HepG2 (cell line): ENCODE measurements at regions not wholly inside any gene's neighbourhood (a gene's known extent, or its start where the extent isn't known, plus 50 kb on each side); places are given as distances from the start of the nearest gene placed in this dataset.

ENCODE experiments used
- ATAC-seq: fragments of 200-7000 bp; cut with Tn5 transposase; 3 replicates; pipeline ENCODE4 v1.9.1; 2020; ENCODE audit warnings: mild to moderate bottlenecking, moderate library complexity
- BruUV-seq: library from RNA; stranded (reverse); fragments of 400-500 nt; replicated peaks from 2 replicates; lab custom pipeline; 2021; lab: Mats Ljungman, UMichigan
- CTCF ChIA-PET: fragments of 300-600 bp; formaldehyde crosslinking; extraction: SDS; loops from one replicate; lab custom pipeline; 2021; ENCODE audit warnings: low total read pairs, inconsistent platforms, low intra/inter-chr PET ratio; lab: Yijun Ruan, JAX
- POLR2A ChIA-PET: fragments of 350-600 bp; sonication (Branson Sonifier 250); formaldehyde crosslinking; loops from one replicate; lab custom pipeline; 2020; ENCODE audit warnings: antibody characterized with exemption, inconsistent platforms; lab: Yijun Ruan, JAX
- DNase-seq: peaks from one replicate; pipeline ENCODE4 v3.0.0-alpha.2; 2015; ENCODE audit warnings: low spot score
- FAIRE-seq: peaks from 3 replicates; lab custom pipeline; 2011; peaks lifted over from hg19 to GRCh38; lab: Jason Lieb, UNC
- H2AFZ ChIP-seq: one replicate; pipeline ENCODE4 v1.6.1; 2011; ENCODE audit warnings: low read length, inconsistent platforms
- H3K27ac ChIP-seq: fragments of 300-600 bp; 3 replicates; pipeline ENCODE4 v1.8.0; 2011; ENCODE audit warnings: mixed run types, mild to moderate bottlenecking, mixed read lengths, low read length, inconsistent platforms; ENCODE audit not compliant: insufficient read depth; ENCODE audit errors: extremely low read length
- H3K27me3 ChIP-seq, 2 experiments: fragments of 200-600 bp in 1 of 2; 2 replicates in 1 of 2; 3 replicates in 1 of 2; pipeline versions ENCODE4 v1.6.0 to v1.8.0; 2011; ENCODE audit warnings: low read length in 2 of 2, mild to moderate bottlenecking in 2 of 2, moderate library complexity in 2 of 2, inconsistent platforms in 1 of 2; ENCODE audit not compliant: insufficient read depth in 2 of 2, control insufficient read depth in 1 of 2
- H3K36me3 ChIP-seq, 2 experiments: fragments of 200-600 bp in 1 of 2; replicated peaks in 1 of 2; 2 replicates in 1 of 2; 3 replicates in 1 of 2; pipeline versions ENCODE4 v1.5.1 to v1.8.0; 2011; ENCODE audit warnings: low read length in 2 of 2, inconsistent platforms in 1 of 2; ENCODE audit not compliant: insufficient read depth in 2 of 2, control insufficient read depth in 1 of 2
- H3K4me1 ChIP-seq: 2 replicates; pipeline ENCODE4 v1.5.1; 2012; ENCODE audit warnings: low read length, inconsistent platforms; ENCODE audit not compliant: insufficient read depth
- H3K4me2 ChIP-seq: 2 replicates; pipeline ENCODE4 v1.6.0; 2011; ENCODE audit warnings: low read depth, low read length, inconsistent platforms
- H3K4me3 ChIP-seq, 3 experiments: fragments of 200-600 bp in 1 of 3; sonication (generic), shearing (Covaris generic) in 1 of 3; replicated peaks in 1 of 3; 2 replicates each; pipeline ENCODE4 v1.5.1; 2011 to 2016; ENCODE audit warnings: low read length in 3 of 3, inconsistent platforms in 2 of 3, low read depth in 2 of 3, mild to moderate bottlenecking in 2 of 3, control low read depth in 1 of 3, mixed read lengths in 1 of 3; ENCODE audit not compliant: insufficient read depth in 1 of 3
- H3K79me2 ChIP-seq: one replicate; pipeline ENCODE4 v1.6.1; 2011; ENCODE audit warnings: low read length, inconsistent platforms; ENCODE audit not compliant: insufficient read depth
- H3K9ac ChIP-seq: 2 replicates; pipeline ENCODE4 v1.6.0; 2011; ENCODE audit warnings: mild to moderate bottlenecking, low read depth, low read length, inconsistent platforms; ENCODE audit not compliant: insufficient read depth
- H3K9me3 ChIP-seq: 2 replicates; pipeline ENCODE4 v1.5.1; 2012; ENCODE audit warnings: mild to moderate bottlenecking, low read length
- H4K20me1 ChIP-seq: 2 replicates; pipeline ENCODE4 v1.6.0; 2011; ENCODE audit warnings: inconsistent platforms, mild to moderate bottlenecking, low read length, moderate library complexity; ENCODE audit not compliant: insufficient read depth
- ERF ChIP-seq: IDR thresholded peaks from 2 replicates; pipeline ENCODE4 v1.6.1; 2018; ENCODE audit warnings: missing biosample characterization, missing genetic modification reagents
- FIP1L1 ChIP-seq: fragments of 200-400 bp; formaldehyde crosslinking; IDR thresholded peaks from 2 replicates; pipeline ENCODE4 v1.6.1; 2018; ENCODE audit warnings: low read depth, mild to moderate bottlenecking, low read length, moderate library complexity, borderline replicate concordance; ENCODE audit not compliant: insufficient read depth
- MAFF ChIP-seq: IDR thresholded peaks from 2 replicates; pipeline ENCODE4 v1.6.1; 2011; ENCODE audit warnings: low read depth, low read length, improper control_type of control experiment
- MAFK ChIP-seq, 2 experiments: IDR thresholded peaks in 1 of 2; conservative IDR thresholded peaks in 1 of 2; 2 replicates each; pipeline ENCODE4 v1.6.1; 2011; ENCODE audit warnings: improper control_type of control experiment in 2 of 2, low read length in 2 of 2
- MIER3 ChIP-seq: IDR thresholded peaks from 2 replicates; pipeline ENCODE4 v1.6.1; 2016; ENCODE audit warnings: missing compliant biosample characterization, borderline replicate concordance
- ONECUT2 ChIP-seq: sonication (generic); formaldehyde crosslinking; IDR thresholded peaks from 2 replicates; pipeline ENCODE4 v1.4.0; 2020; ENCODE audit warnings: missing genetic modification reagents
- SUZ12 ChIP-seq: fragments of 150-350 bp; IDR thresholded peaks from 2 replicates; pipeline ENCODE4 v1.6.1; 2014; ENCODE audit warnings: low read depth, low read length
- ZNF276 ChIP-seq: sonication (generic); formaldehyde crosslinking; IDR thresholded peaks from 2 replicates; pipeline ENCODE4 v1.4.0; 2020; ENCODE audit warnings: mild to moderate bottlenecking, low read depth, missing genetic modification reagents
- ZNF430 ChIP-seq: sonication (generic); formaldehyde crosslinking; IDR thresholded peaks from 2 replicates; pipeline ENCODE4 v1.9.0; 2021; ENCODE audit warnings: mild to moderate bottlenecking, missing genetic modification reagents
- ZNF720 ChIP-seq: sonication (generic); formaldehyde crosslinking; IDR thresholded peaks from 2 replicates; pipeline ENCODE4 v1.4.0; 2020; ENCODE audit warnings: missing genetic modification reagents
- ZSCAN30 ChIP-seq: sonication (generic); formaldehyde crosslinking; IDR thresholded peaks from 2 replicates; pipeline ENCODE4 v1.5.0; 2020; ENCODE audit warnings: mild to moderate bottlenecking, missing genetic modification reagents
- WGBS: methylation state at CpG from one replicate; pipeline ENCODE4 v1.1.6; 2017; ENCODE audit warnings: low lambda C conversion rate; 5-methylcytosine and 5-hydroxymethylcytosine counted together
- in situ Hi-C: cut with HindIII; loops from 2 replicates; pipeline ENCODE4 v1.10.0; 2017; ENCODE audit warnings: low pct_unique_long_range_greater_than_20kb; ENCODE audit not compliant: extremely low pct_ligation_motif_present
- intact Hi-C: fragments of 100-400 bp; cut with micrococcal nuclease; formaldehyde crosslinking; loops from one replicate; pipeline ENCODE4 v1.10.0; 2022; ENCODE audit not compliant: unreplicated experiment

GRCh38 chr13:55402870-55403269 is 1737.8 kb upstream of the PRR20A start:
- no peak overlapping the region for H3K9ac ChIP-seq
- no peaks in the 10 kb centered on the region for H3K4me1 ChIP-seq
- ATAC-seq (no peak), FAIRE-seq (no peak), DNase-seq (no peak)
- H3K27me3 ChIP-seq: no peaks in the 10 kb centered on the region
- CTCF ChIA-PET: no interaction called here
- no peak overlapping the region for H3K4me3 ChIP-seq
- H3K9me3 ChIP-seq: peaks cover 16% of the 10 kb centered on the region
- H3K4me2 ChIP-seq: no peak overlapping the region
- no peaks in the 10 kb centered on the region for H4K20me1 ChIP-seq
- in situ Hi-C loops: no loop called here
- WGBS: 0% methylated on average over 1 of the region's 1 CpG
- no peaks in the 10 kb centered on the region for H3K36me3 ChIP-seq
- TF ChIP-seq SUZ12 (no peak), MIER3 (CRISPR knock-in tag) (no peak), ZNF430 (no peak), ZSCAN30 (CRISPR knock-in tag) (no peak), ZNF720 (no peak), MAFF (peak; percentile 79), MAFK (conservative IDR thresholded peaks at IDR 0.05 in 1 of 2, IDR thresholded peaks at IDR 0.05 in 1 of 2; ENCODE audit: low read length in 2 of 2) (peak; percentile 65 to 87), ZNF276 (CRISPR knock-in tag) (no peak)
- TF ChIP-seq, all 625 proteins: peak for 2
- H3K79me2 ChIP-seq: no peaks in the 10 kb centered on the region
- no peak overlapping the region for H2AFZ ChIP-seq
- intact Hi-C loops: no loop called here
- POLR2A ChIA-PET: no interaction called here
- no peak overlapping the region for H3K27ac ChIP-seq
- no TSS peak for BruUV-seq

GRCh38 chr13:55403887-55404487 is 1736.7 kb upstream of the PRR20A start:
- H3K4me1 ChIP-seq: no peaks in the 10 kb centered on the region
- intact Hi-C loops (no loop called here), in situ Hi-C loops (no loop called here)
- H3K27me3 ChIP-seq: no peaks in the 10 kb centered on the region
- DNase-seq: no peak
- no peak for FAIRE-seq
- H3K36me3 ChIP-seq: no peaks in the 10 kb centered on the region
- no peaks in the 10 kb centered on the region for H3K79me2 ChIP-seq
- ATAC-seq: no peak
- H4K20me1 ChIP-seq: no peaks in the 10 kb centered on the region
- no peak for TF ChIP-seq ONECUT2 (CRISPR knock-in tag)
- TF ChIP-seq ERF (CRISPR knock-in tag): no peak
- TF ChIP-seq FIP1L1: no peak
- H3K27ac ChIP-seq: no peak overlapping the region
- H3K9ac ChIP-seq: no peak overlapping the region
- H3K9me3 ChIP-seq: peaks cover 20% of the 10 kb centered on the region
- ChIA-PET CTCF (no interaction called here), POLR2A (no interaction called here)
- H2AFZ ChIP-seq: no peak overlapping the region
- no peak overlapping the region for H3K4me3 ChIP-seq
- BruUV-seq: no TSS peak
- no peak overlapping the region for H3K4me2 ChIP-seq
